PC-3 (cell line): ENCODE measurements at regions not wholly inside any gene's neighbourhood (a gene's known extent, or its start where the extent isn't known, plus 50 kb on each side); places are given as distances from the start of the nearest gene placed in this dataset.

Source experiments
- EZH2phosphoT487 ChIP-seq: fragments of 300-600 bp; sonication (generic); IDR thresholded peaks from 2 replicates; pipeline ENCODE4 v1.6.1; 2018; ENCODE audit warnings: mild to moderate bottlenecking, antibody characterized with exemption, low read length, borderline replicate concordance
- TF ChIP-seq, protein P1 (sequence below): fragments of 300-600 bp; sonication (generic); conservative IDR thresholded peaks from 2 replicates; pipeline ENCODE4 v1.5.1; 2017; ENCODE audit warnings: antibody characterized with exemption, low read depth, mild to moderate bottlenecking, low read length

DNA sequence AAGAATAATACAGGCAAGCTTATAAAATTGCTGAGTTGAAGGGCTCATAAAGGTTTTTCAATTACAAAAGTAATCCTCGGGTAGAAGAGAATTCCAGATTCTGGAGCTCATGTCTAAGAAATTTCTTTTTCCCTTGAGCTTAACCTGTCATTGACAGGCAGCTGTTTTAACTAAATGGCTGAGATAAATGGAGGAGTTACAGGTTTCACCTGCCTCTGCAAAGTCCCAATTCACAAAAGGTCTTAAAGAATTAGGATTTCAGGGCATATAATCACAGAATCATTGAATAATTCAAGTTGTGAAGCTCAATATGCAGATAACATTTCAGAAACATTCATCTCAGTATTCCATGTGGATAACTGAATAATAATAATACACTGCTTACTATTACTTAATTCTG, 660.1 kb upstream of the NRSN1 start:
- TF ChIP-seq, protein P1, sequence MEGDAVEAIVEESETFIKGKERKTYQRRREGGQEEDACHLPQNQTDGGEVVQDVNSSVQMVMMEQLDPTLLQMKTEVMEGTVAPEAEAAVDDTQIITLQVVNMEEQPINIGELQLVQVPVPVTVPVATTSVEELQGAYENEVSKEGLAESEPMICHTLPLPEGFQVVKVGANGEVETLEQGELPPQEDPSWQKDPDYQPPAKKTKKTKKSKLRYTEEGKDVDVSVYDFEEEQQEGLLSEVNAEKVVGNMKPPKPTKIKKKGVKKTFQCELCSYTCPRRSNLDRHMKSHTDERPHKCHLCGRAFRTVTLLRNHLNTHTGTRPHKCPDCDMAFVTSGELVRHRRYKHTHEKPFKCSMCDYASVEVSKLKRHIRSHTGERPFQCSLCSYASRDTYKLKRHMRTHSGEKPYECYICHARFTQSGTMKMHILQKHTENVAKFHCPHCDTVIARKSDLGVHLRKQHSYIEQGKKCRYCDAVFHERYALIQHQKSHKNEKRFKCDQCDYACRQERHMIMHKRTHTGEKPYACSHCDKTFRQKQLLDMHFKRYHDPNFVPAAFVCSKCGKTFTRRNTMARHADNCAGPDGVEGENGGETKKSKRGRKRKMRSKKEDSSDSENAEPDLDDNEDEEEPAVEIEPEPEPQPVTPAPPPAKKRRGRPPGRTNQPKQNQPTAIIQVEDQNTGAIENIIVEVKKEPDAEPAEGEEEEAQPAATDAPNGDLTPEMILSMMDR: no peak
- no peak for TF ChIP-seq EZH2phosphoT487
